ENCODE measurements at regions not wholly inside any gene's neighbourhood (a gene's known extent, or its start where the extent isn't known, plus 50 kb on each side); places are given as distances from the start of the nearest gene placed in this dataset.
"Not testable (repeated sequence)": the region's sequence is repeated elsewhere in the genome, so short reads cannot be mapped to it uniquely, and the experiment has no call there.

GRCh38 chr2:4909346-4910009, 782.7 kb upstream of the SOX11 start:
- no peaks in the 10 kb centered on the region for H3K36me3 ChIP-seq (ENCODE audit: insufficient read depth, insufficient read length, low read length)
- no peaks in the 10 kb centered on the region for H3K4me1 ChIP-seq (ENCODE audit: insufficient read depth, insufficient read length)
- no peaks in the 10 kb centered on the region for H3K27me3 ChIP-seq (ENCODE audit: insufficient read depth, insufficient read length)
- TF ChIP-seq SUZ12 (IDR thresholded peaks at IDR 0.05; ENCODE audit: extremely low read depth, insufficient read depth, insufficient read length) (no peak), ZNF274 (IDR thresholded peaks at IDR 0.05; ENCODE audit: low read depth, low read length) (no peak), YY1 (IDR thresholded peaks at IDR 0.05; ENCODE audit: insufficient read depth, insufficient read length) (no peak)
- no peak overlapping the region for H3K4me3 ChIP-seq (ENCODE audit: insufficient read length, low read depth)
- no peak overlapping the region for H3K9ac ChIP-seq (ENCODE audit: insufficient read length, low read depth)
- DNase-seq (ENCODE audit: low read depth, low spot score), result no peak
- H3K9me3 ChIP-seq (ENCODE audit: insufficient read depth, low read length), result no peaks in the 10 kb centered on the region

- Histone ChIP-seq H3K4me1 (ENCODE audit: insufficient read depth, insufficient read length) (no peaks in the 10 kb centered on the region), H3K4me3 (ENCODE audit: insufficient read length, low read depth) (no peak overlapping the region), H3K9ac (ENCODE audit: insufficient read length, low read depth) (no peak overlapping the region), H3K36me3 (ENCODE audit: insufficient read depth, insufficient read length, low read length) (no peaks in the 10 kb centered on the region), H3K27me3 (ENCODE audit: insufficient read depth, insufficient read length) (no peaks in the 10 kb centered on the region), H3K9me3 (ENCODE audit: insufficient read depth, low read length) (no peaks in the 10 kb centered on the region)
- no peak for TF ChIP-seq ZNF274 (IDR thresholded peaks at IDR 0.05; ENCODE audit: low read depth, low read length)
- no peak for DNase-seq (ENCODE audit: low read depth, low spot score)
Measured at GRCh38 chr2:4914036-4914435, 778.1 kb upstream of the SOX11 start.

DNA sequence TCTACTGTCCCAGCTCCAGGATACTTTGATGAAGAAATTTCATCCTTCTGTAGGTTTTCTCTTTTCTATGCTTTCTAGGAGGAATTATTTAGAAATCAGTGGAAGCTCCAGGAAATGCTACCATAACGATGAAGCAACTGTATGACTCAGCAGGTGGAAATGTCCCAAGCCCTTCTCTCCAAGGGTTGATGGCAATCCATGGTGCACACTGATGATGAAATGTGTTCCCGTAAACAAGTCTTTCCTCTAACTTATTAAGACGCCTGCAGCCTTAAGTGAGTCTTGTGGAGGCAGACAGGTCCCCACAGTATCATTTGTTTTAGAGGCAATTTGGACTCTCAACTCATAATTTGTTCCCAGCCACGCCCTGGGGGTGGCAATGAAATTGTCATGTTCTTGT, 777.6 kb upstream of the SOX11 start:
- no peaks in the 10 kb centered on the region for H3K36me3 ChIP-seq (ENCODE audit: insufficient read depth, insufficient read length, low read length)
- no peaks in the 10 kb centered on the region for H3K27me3 ChIP-seq (ENCODE audit: insufficient read depth, insufficient read length)
- TF ChIP-seq ZNF274 (IDR thresholded peaks at IDR 0.05; ENCODE audit: low read depth, low read length) (no peak), SUZ12 (IDR thresholded peaks at IDR 0.05; ENCODE audit: extremely low read depth, insufficient read depth, insufficient read length) (no peak), YY1 (IDR thresholded peaks at IDR 0.05; ENCODE audit: insufficient read depth, insufficient read length) (no peak)
- H3K4me1 ChIP-seq (ENCODE audit: insufficient read depth, insufficient read length), result no peaks in the 10 kb centered on the region
- no peak overlapping the region for H3K4me3 ChIP-seq (ENCODE audit: insufficient read length, low read depth)
- DNase-seq (ENCODE audit: low read depth, low spot score), result no peak
- H3K9me3 ChIP-seq (ENCODE audit: insufficient read depth, low read length), result no peaks in the 10 kb centered on the region
- H3K9ac ChIP-seq (ENCODE audit: insufficient read length, low read depth), result no peak overlapping the region

DNA sequence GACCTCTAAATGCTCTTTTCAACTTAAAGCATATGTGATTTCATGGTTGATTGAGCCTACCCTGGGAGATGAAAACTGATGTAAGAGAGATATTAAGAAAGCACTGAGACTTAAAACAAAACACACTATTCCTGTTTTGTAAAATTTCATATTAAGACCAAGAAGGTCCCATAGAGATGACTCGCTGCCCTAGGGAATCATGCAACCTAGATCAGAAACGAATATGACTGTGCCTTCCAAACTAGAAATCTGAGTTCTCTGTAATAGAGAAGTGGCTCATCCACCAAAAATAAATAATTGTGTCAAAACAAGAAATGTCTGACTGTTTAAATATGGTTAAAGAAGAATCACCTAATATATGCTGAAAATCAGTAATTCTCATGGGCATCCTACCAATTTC, 776.8 kb upstream of the SOX11 start:
- no peaks in the 10 kb centered on the region for H3K27me3 ChIP-seq (ENCODE audit: insufficient read depth, insufficient read length)
- no peaks in the 10 kb centered on the region for H3K4me1 ChIP-seq (ENCODE audit: insufficient read depth, insufficient read length)
- H3K36me3 ChIP-seq (ENCODE audit: insufficient read depth, insufficient read length, low read length), result no peaks in the 10 kb centered on the region
- no peaks in the 10 kb centered on the region for H3K9me3 ChIP-seq (ENCODE audit: insufficient read depth, low read length)
- DNase-seq (ENCODE audit: low read depth, low spot score), result no peak
- no peak overlapping the region for H3K9ac ChIP-seq (ENCODE audit: insufficient read length, low read depth)
- TF ChIP-seq SUZ12 (IDR thresholded peaks at IDR 0.05; ENCODE audit: extremely low read depth, insufficient read depth, insufficient read length) (no peak), ZNF274 (IDR thresholded peaks at IDR 0.05; ENCODE audit: low read depth, low read length) (no peak), YY1 (IDR thresholded peaks at IDR 0.05; ENCODE audit: insufficient read depth, insufficient read length) (no peak)
- no peak overlapping the region for H3K4me3 ChIP-seq (ENCODE audit: insufficient read length, low read depth)

- Histone ChIP-seq H3K27me3 (ENCODE audit: insufficient read depth, insufficient read length) (no peaks in the 10 kb centered on the region), H3K4me1 (ENCODE audit: insufficient read depth, insufficient read length) (no peaks in the 10 kb centered on the region), H3K9ac (ENCODE audit: insufficient read length, low read depth) (no peak overlapping the region), H3K9me3 (ENCODE audit: insufficient read depth, low read length) (no peaks in the 10 kb centered on the region), H3K4me3 (ENCODE audit: insufficient read length, low read depth) (no peak overlapping the region), H3K36me3 (ENCODE audit: insufficient read depth, insufficient read length, low read length) (no peaks in the 10 kb centered on the region)
- no peak for DNase-seq (ENCODE audit: low read depth, low spot score)
- TF ChIP-seq YY1 (IDR thresholded peaks at IDR 0.05; ENCODE audit: insufficient read depth, insufficient read length), result no peak
- no peak for TF ChIP-seq SUZ12 (IDR thresholded peaks at IDR 0.05; ENCODE audit: extremely low read depth, insufficient read depth, insufficient read length)
- TF ChIP-seq ZNF274 (IDR thresholded peaks at IDR 0.05; ENCODE audit: low read depth, low read length), result no peak
Measured at GRCh38 chr2:4916094-4916493, 776.1 kb upstream of the SOX11 start.

DNA sequence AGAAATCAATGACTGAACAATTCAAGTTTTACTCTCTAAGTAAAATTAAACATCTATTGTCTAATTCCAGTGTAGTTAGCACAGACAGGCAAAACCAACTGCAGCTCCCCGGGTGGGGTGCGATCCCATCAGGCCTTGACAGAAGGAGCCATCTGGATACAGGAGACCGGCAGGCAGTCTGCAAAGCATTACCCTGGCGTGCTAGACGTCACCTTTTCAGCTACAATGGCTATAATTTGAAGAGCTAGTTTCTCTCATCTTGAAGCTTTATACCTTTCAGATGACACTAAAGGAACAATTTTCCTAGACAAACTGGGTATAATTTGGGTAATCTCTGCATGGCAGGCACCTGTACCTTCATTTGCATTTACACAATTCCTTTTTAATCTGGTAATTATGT, 761.5 kb upstream of the SOX11 start:
- TF ChIP-seq ZNF274 (IDR thresholded peaks at IDR 0.05; ENCODE audit: low read depth, low read length) (no peak), SUZ12 (IDR thresholded peaks at IDR 0.05; ENCODE audit: extremely low read depth, insufficient read depth, insufficient read length) (no peak), YY1 (IDR thresholded peaks at IDR 0.05; ENCODE audit: insufficient read depth, insufficient read length) (no peak)
- 0 out of 2 replicates have a peak, but pooled peaks cover 6% of the 10 kb centered on the region for H3K9me3 ChIP-seq (ENCODE audit: insufficient read depth, low read length)
- DNase-seq (ENCODE audit: low read depth, low spot score), result no peak
- H3K36me3 ChIP-seq (ENCODE audit: insufficient read depth, insufficient read length, low read length), result no peaks in the 10 kb centered on the region
- no peak overlapping the region for H3K4me3 ChIP-seq (ENCODE audit: insufficient read length, low read depth)
- no peaks in the 10 kb centered on the region for H3K4me1 ChIP-seq (ENCODE audit: insufficient read depth, insufficient read length)
- no peaks in the 10 kb centered on the region for H3K27me3 ChIP-seq (ENCODE audit: insufficient read depth, insufficient read length)
- H3K9ac ChIP-seq (ENCODE audit: insufficient read length, low read depth), result no peak overlapping the region

DNA sequence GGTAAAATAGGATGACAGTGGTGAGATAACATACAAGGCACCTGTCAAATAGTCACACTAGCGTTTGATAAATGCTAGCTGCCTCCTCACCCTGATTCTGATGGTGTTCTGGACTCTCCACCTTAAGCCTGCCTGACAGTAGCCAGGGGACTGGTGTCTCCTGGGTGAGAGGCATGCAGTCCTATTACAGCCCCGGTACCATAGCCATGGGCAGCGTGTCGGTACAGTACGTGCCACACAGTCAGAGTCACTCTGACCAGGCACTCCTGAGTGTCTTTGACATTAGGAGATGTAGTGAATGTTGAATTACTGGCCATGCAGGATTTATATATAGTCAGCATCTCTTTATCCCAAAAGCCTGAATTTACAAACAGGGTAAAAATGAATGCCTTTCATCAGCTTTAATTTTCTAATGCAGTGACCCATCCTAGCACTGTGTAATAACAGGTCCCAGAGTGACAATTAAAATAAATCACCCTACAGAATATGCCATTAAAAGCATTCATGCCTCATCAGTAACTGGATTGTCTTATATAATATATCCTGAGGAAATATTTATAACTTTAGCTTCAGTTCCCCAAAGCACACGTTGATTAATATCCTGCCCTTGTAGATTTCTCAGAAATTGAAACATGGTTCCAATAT, 760.3 kb upstream of the SOX11 start:
- Histone ChIP-seq H3K9ac (ENCODE audit: insufficient read length, low read depth) (no peak overlapping the region), H3K4me3 (ENCODE audit: insufficient read length, low read depth) (no peak overlapping the region), H3K36me3 (ENCODE audit: insufficient read depth, insufficient read length, low read length) (no peaks in the 10 kb centered on the region), H3K9me3 (ENCODE audit: insufficient read depth, low read length) (0 out of 2 replicates have a peak, but pooled peaks cover 6% of the 10 kb centered on the region), H3K4me1 (ENCODE audit: insufficient read depth, insufficient read length) (no peaks in the 10 kb centered on the region), H3K27me3 (ENCODE audit: insufficient read depth, insufficient read length) (no peaks in the 10 kb centered on the region)
- TF ChIP-seq ZNF274 (IDR thresholded peaks at IDR 0.05; ENCODE audit: low read depth, low read length) (no peak), SUZ12 (IDR thresholded peaks at IDR 0.05; ENCODE audit: extremely low read depth, insufficient read depth, insufficient read length) (no peak), YY1 (IDR thresholded peaks at IDR 0.05; ENCODE audit: insufficient read depth, insufficient read length) (no peak)
- DNase-seq (ENCODE audit: low read depth, low spot score), result no peak

GRCh38 chr2:4935291-4935690, 756.9 kb upstream of the SOX11 start:
- H3K9me3 ChIP-seq (ENCODE audit: insufficient read depth, low read length); H3K9ac ChIP-seq (ENCODE audit: insufficient read length, low read depth); H3K4me1 ChIP-seq (ENCODE audit: insufficient read depth, insufficient read length); H3K36me3 ChIP-seq (ENCODE audit: insufficient read depth, insufficient read length, low read length); H3K4me3 ChIP-seq (ENCODE audit: insufficient read length, low read depth); H3K27me3 ChIP-seq (ENCODE audit: insufficient read depth, insufficient read length); DNase-seq (ENCODE audit: low read depth, low spot score): not testable (repeated sequence)
